Left ventricle myocardium inferior (tissue), 1 donor: ENCODE measurements at regions not wholly inside any gene's neighbourhood (a gene's known extent, or its start where the extent isn't known, plus 50 kb on each side); places are given as distances from the start of the nearest gene placed in this dataset.
"Not testable (repeated sequence)": the region's sequence is repeated elsewhere in the genome, so short reads cannot be mapped to it uniquely, and the experiment has no call there.

Experiments
- DNase-seq: peaks from one replicate; pipeline ENCODE4 v3.0.0-alpha.2; 2020
- H3K27ac ChIP-seq: fragments of 200-600 bp; replicated peaks from 2 replicates; pipeline ENCODE4 v1.8.0; 2021
- H3K27me3 ChIP-seq: fragments of 200-600 bp; 2 replicates; pipeline ENCODE4 v1.8.0; 2021; ENCODE audit warnings: low read depth
- H3K36me3 ChIP-seq: fragments of 200-600 bp; 2 replicates; pipeline ENCODE4 v1.8.0; 2021
- H3K4me1 ChIP-seq: fragments of 200-600 bp; 2 replicates; pipeline ENCODE4 v1.8.0; 2021
- H3K4me3 ChIP-seq: fragments of 200-600 bp; 2 replicates; pipeline ENCODE4 v1.8.0; 2021; ENCODE audit warnings: mild to moderate bottlenecking, moderate library complexity
- H3K9me3 ChIP-seq: fragments of 200-600 bp; replicated peaks from 2 replicates; pipeline ENCODE4 v1.8.0; 2021
- intact Hi-C: fragments of 100-400 bp; cut with micrococcal nuclease; formaldehyde crosslinking; loops from one replicate; pipeline ENCODE4 v1.11.0; 2022
- TF ChIP-seq, protein P1 (sequence below): fragments of 200-600 bp; IDR thresholded peaks from 2 replicates; pipeline ENCODE4 v1.8.0; 2021; ENCODE audit warnings: antibody characterized with exemption, mild to moderate bottlenecking, borderline replicate concordance
- donor health status: DM: no; HTN: yes; CAD: no; lungs with severe emphysema.

DNA sequence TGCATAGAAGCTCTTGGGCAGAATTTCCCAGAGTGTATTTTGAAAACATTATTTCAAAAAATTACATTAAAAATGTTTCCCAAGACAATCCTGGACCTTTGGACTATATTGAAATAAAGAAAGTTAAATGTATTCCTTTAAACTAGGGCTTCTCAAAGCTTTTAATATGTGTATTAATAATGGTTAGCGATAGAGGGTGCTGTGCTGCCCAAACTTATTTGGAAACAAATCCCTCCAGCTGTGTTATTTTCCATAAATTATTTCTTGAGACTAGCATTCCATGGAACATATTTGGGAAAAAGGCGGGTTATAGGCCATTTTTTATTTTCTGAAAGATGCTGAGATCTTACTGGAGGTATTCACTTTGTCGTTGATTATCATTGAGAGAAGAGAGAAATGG is 397.8 kb upstream of the MIS18BP1 start:
- TF ChIP-seq, protein P1, sequence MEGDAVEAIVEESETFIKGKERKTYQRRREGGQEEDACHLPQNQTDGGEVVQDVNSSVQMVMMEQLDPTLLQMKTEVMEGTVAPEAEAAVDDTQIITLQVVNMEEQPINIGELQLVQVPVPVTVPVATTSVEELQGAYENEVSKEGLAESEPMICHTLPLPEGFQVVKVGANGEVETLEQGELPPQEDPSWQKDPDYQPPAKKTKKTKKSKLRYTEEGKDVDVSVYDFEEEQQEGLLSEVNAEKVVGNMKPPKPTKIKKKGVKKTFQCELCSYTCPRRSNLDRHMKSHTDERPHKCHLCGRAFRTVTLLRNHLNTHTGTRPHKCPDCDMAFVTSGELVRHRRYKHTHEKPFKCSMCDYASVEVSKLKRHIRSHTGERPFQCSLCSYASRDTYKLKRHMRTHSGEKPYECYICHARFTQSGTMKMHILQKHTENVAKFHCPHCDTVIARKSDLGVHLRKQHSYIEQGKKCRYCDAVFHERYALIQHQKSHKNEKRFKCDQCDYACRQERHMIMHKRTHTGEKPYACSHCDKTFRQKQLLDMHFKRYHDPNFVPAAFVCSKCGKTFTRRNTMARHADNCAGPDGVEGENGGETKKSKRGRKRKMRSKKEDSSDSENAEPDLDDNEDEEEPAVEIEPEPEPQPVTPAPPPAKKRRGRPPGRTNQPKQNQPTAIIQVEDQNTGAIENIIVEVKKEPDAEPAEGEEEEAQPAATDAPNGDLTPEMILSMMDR = no peak
- no peaks in the 10 kb centered on the region for H3K4me1 ChIP-seq
- no peaks in the 10 kb centered on the region for H3K36me3 ChIP-seq
- intact Hi-C loops = no loop called here
- H3K4me3 ChIP-seq = no peak overlapping the region
- DNase-seq = no peak
- H3K27ac ChIP-seq = no peak overlapping the region
- H3K27me3 ChIP-seq = no peaks in the 10 kb centered on the region
- H3K9me3 ChIP-seq = peaks cover 6% of the 10 kb centered on the region

DNA sequence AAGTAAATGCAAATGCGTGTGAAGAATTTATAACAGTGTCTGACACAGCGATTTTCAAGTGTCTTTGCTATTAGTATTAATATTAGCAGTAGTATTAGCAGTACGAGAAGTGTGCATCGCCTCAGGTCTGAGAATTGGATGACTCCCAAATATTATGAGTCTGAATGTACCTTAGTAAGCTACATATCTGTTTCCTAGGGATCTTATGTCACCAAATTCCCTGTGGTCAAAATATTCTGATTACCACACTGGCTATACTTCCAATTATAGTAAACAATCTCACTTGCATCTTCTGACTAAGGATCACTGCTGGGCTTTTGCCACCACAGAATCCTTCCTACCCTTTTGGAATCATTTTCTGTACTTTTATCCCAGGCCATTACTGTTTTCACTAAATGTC is 396.0 kb upstream of the MIS18BP1 start:
- no peaks in the 10 kb centered on the region for H3K4me1 ChIP-seq
- H3K36me3 ChIP-seq = no peaks in the 10 kb centered on the region
- no peak for DNase-seq
- TF ChIP-seq, protein P1 = no peak
- peaks cover 6% of the 10 kb centered on the region for H3K9me3 ChIP-seq
- no peak overlapping the region for H3K4me3 ChIP-seq
- intact Hi-C loops = no loop called here
- no peak overlapping the region for H3K27ac ChIP-seq
- no peaks in the 10 kb centered on the region for H3K27me3 ChIP-seq

GRCh38 chr14:45641541-45641940 is 388.5 kb upstream of the MIS18BP1 start:
- no peaks in the 10 kb centered on the region for H3K27me3 ChIP-seq
- TF ChIP-seq, protein P1 = no peak
- H3K9me3 ChIP-seq = peaks cover 15% of the 10 kb centered on the region
- H3K27ac ChIP-seq = no peak overlapping the region
- H3K4me3 ChIP-seq = no peak overlapping the region
- DNase-seq = no peak
- intact Hi-C loops = no loop called here
- no peaks in the 10 kb centered on the region for H3K36me3 ChIP-seq
- no peaks in the 10 kb centered on the region for H3K4me1 ChIP-seq

DNA sequence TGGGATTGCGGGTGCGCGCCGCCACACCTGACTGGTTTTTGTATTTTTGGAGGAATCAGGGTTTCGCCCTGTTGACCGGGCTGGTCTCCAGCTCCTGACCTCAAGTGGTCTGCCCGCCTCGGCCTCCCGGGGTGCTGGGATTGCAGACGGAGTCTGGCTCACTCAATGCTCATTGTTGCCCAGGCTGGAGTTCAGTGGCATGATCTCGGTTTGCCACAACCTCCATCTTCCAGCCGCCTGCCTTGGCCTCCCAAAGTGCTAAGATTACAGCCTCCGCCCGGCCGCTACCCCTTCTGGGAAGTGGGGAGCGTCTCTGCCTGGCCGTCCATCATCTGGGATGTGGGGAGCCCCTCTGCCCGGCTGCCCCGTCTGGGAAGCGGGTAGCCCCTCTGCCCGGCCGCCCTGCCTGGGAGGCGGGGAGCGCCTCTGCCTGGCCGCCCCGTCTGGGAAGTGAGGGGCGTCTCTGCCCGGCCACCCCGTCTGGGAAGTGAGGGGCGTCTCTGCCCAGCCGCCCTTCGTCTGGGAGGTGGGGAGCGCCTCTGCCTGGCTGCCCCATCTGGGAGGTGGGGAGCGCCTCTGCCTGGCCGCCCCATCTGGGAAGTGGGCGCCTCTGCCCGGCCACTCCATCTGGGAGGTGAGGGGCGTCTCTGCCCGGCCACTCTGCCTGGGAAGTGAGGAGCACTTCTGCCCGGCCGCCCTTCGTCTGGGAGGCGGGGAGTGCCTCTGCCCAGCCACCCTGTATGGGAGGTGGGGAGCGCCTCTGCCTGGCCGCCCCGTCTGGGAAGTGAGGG is 381.8 kb upstream of the MIS18BP1 start:
- intact Hi-C loops, H3K36me3 ChIP-seq, H3K4me3 ChIP-seq, H3K4me1 ChIP-seq, DNase-seq, H3K27ac ChIP-seq, H3K27me3 ChIP-seq: not testable (repeated sequence)
- H3K9me3 ChIP-seq = peaks cover 27% of the 10 kb centered on the region

DNA sequence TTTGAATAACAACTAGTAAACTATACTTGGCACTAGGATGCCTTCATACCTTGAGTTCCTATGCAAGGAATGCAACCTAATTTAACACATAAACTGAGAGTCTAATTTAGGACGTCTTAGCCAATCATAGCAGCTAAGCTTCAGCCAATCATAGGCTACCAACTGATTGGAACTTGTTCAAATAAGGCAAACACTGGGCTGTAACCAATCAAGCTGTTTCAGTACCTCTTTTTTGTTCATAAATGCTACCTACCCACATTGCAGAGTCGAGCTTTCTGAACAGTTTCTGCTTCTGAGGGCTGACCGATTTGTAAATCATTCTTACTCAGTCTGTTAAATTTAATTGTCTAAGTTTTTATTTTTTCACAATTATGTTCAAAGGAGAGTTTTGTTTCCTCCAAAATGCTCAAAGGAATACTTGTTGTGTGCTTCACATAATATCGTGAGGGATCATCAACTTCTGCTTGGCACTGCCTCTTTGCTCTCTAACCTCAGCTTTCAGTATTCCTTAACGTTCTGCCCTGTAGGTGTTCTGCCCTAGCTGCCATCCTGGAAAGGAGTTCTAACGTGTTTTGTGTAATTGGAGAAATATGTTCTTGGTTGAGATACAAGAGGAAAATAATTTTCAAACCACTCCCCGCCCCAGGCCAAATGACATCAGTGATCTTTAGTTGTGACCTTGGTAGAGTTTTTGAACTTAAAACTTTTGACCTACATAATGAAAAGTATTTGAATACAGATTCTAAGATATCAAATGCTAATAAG is 380.4 kb upstream of the MIS18BP1 start:
- no peaks in the 10 kb centered on the region for H3K4me1 ChIP-seq
- H3K4me3 ChIP-seq = no peak overlapping the region
- H3K27me3 ChIP-seq = no peaks in the 10 kb centered on the region
- H3K9me3 ChIP-seq = peaks cover 28% of the 10 kb centered on the region
- H3K36me3 ChIP-seq = no peaks in the 10 kb centered on the region
- TF ChIP-seq, protein P1 = no peak
- no peak for DNase-seq
- intact Hi-C loops = no loop called here
- no peak overlapping the region for H3K27ac ChIP-seq

DNA sequence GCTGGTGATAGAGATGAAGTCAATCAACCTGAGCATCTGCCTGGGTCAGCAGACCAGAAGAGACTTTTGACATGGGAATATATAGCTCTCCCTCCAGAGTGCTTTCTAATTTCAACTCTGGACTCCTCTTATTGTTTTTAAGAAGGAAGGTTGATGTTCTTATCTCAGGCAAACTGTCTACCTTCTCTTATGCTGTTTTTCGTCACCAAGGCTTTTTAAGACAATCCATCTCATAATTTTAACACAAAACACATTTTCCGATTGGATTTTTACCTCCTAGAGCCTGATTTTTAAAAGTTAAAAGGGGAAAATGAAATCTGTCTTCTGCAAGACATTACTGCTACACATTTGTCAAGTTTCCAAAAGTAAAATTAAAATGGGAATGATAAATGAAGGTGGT is 368.7 kb upstream of the MIS18BP1 start:
- no peaks in the 10 kb centered on the region for H3K36me3 ChIP-seq
- no peak for DNase-seq
- TF ChIP-seq, protein P1 = no peak
- H3K27ac ChIP-seq = no peak overlapping the region
- no peaks in the 10 kb centered on the region for H3K27me3 ChIP-seq
- H3K9me3 ChIP-seq = no peaks in the 10 kb centered on the region
- no peaks in the 10 kb centered on the region for H3K4me1 ChIP-seq
- intact Hi-C loops = no loop called here
- no peak overlapping the region for H3K4me3 ChIP-seq
